Activated naive CD8-positive, alpha-beta T cell treated with anti-CD3 and anti-CD28 coated beads, Interleukin-2, amount 50 U/mL, for 24 hours (primary cell): ENCODE measurements at regions not wholly inside any gene's neighbourhood (a gene's known extent, or its start where the extent isn't known, plus 50 kb on each side); places are given as distances from the start of the nearest gene placed in this dataset.

ENCODE experiments used
- ATAC-seq: fragments of 150-1000 bp; cut with Tn5 transposase; one replicate; pipeline ENCODE4 v1.10.0; 2021
- DNase-seq: peaks from one replicate; pipeline ENCODE4 v3.0.0; 2021
- H3K27ac Mint-ChIP-seq: one replicate; pipeline ENCODE4 v1.8.0; 2021; ENCODE audit warnings: mild to moderate bottlenecking, mixed read lengths
- H3K27me3 Mint-ChIP-seq: one replicate; pipeline ENCODE4 v1.8.0; 2021; ENCODE audit warnings: mixed read lengths
- H3K36me3 Mint-ChIP-seq: one replicate; pipeline ENCODE4 v1.8.0; 2021; ENCODE audit warnings: low read depth, mixed read lengths
- H3K4me1 Mint-ChIP-seq: one replicate; pipeline ENCODE4 v1.8.0; 2021; ENCODE audit warnings: mixed read lengths
- H3K4me3 Mint-ChIP-seq: one replicate; pipeline ENCODE4 v1.8.0; 2021; ENCODE audit warnings: mild to moderate bottlenecking, moderate library complexity, mixed read lengths
- H3K9me3 Mint-ChIP-seq: one replicate; pipeline ENCODE4 v1.8.0; 2021; ENCODE audit warnings: mixed read lengths

DNA sequence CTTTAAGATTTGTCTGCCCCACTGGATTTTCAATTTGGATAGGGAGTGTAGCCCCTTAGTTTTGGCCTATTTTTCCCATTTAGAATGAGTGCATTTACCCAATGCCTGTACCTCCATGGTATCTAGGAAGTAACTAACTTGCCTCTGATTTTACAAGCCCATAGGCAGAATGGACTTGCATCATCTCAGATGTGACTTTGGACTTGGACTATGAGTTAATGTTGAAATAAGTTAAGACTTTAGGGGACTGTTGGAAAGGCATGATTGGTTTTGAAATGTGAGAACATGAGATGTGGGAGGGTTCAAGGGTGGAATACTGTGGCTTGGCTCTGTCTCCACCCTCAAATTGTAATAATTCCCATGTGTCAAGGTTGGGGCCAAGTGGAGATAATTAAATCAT lies 2480.2 kb downstream of the PCDH7 start:
- H3K4me1 Mint-ChIP-seq, result no peaks in the 10 kb centered on the region
- H3K9me3 Mint-ChIP-seq, result peaks cover 17% of the 10 kb centered on the region

DNA sequence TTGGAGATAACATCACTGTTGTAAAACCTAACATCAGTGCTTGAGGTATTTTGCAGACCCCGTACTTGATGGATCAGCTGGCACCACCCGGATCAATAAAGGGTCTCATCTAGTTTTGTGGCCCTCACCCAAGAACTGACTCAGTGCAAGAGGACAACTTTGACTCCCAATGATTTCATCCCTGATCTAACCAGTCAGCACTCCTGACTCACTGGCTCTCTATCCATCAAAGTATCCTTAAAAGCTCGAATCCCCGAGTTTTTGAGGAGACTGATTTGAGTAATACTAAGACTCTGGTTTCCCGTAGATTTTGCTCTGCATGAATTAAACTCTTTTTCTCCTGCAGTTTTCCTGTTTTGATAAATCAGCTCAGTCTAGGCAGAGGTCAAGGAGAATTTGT lies 2498.1 kb downstream of the PCDH7 start:
- ATAC-seq (no peak), DNase-seq (no peak)
- Mint-ChIP-seq H3K4me1 (no peaks in the 10 kb centered on the region), H3K27ac (no peak overlapping the region), H3K4me3 (no peak overlapping the region), H3K9me3 (peaks cover 16% of the 10 kb centered on the region), H3K27me3 (no peaks in the 10 kb centered on the region), H3K36me3 (no peaks in the 10 kb centered on the region)

More for the DNA sequence above, 2480.2 kb downstream of the PCDH7 start:
- no peak overlapping the region for H3K27ac Mint-ChIP-seq
- H3K36me3 Mint-ChIP-seq, result no peaks in the 10 kb centered on the region
- DNase-seq (no peak), ATAC-seq (no peak)
- no peaks in the 10 kb centered on the region for H3K27me3 Mint-ChIP-seq
- no peak overlapping the region for H3K4me3 Mint-ChIP-seq

DNA sequence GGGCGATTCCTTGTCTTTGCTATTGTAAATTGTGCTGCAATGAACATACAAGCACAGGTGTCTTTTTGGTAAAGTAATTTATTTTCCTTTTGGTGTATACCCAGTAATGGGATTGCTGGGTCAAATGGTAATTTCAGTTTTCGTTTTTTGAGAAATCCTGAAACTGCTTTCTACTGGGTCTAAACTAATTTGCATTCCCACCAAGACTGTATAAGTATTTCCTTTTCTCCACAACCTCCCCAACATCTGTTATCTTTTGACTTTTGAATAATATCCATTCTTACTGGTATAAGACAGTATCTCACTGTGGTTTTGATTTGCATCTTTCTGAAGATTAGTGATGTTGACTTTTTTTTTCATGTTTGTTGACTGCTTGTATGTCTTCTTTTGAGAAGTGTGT lies 2506.0 kb downstream of the PCDH7 start:
- H3K27ac Mint-ChIP-seq, result no peak overlapping the region
- H3K27me3 Mint-ChIP-seq, result no peaks in the 10 kb centered on the region
- no peaks in the 10 kb centered on the region for H3K4me1 Mint-ChIP-seq
- ATAC-seq (no peak), DNase-seq (no peak)
- no peaks in the 10 kb centered on the region for H3K36me3 Mint-ChIP-seq
- H3K9me3 Mint-ChIP-seq, result peaks cover 17% of the 10 kb centered on the region
- H3K4me3 Mint-ChIP-seq, result no peak overlapping the region

- H3K27ac Mint-ChIP-seq, result no peak overlapping the region
- H3K36me3 Mint-ChIP-seq, result no peaks in the 10 kb centered on the region
- no peak overlapping the region for H3K4me3 Mint-ChIP-seq
- no peak for ATAC-seq
- H3K9me3 Mint-ChIP-seq, result peaks cover 17% of the 10 kb centered on the region
- H3K27me3 Mint-ChIP-seq, result no peaks in the 10 kb centered on the region
- H3K4me1 Mint-ChIP-seq, result no peaks in the 10 kb centered on the region
- no peak for DNase-seq
Observed at GRCh38 chr4:33226783-33227182, 2506.6 kb downstream of the PCDH7 start.

GRCh38 chr4:33255094-33255493 lies 2534.9 kb downstream of the PCDH7 start:
- no peaks in the 10 kb centered on the region for H3K4me1 Mint-ChIP-seq
- H3K9me3 Mint-ChIP-seq, result peaks cover 4% of the 10 kb centered on the region
- ATAC-seq (no peak), DNase-seq (no peak)
- no peaks in the 10 kb centered on the region for H3K27me3 Mint-ChIP-seq
- H3K36me3 Mint-ChIP-seq, result no peaks in the 10 kb centered on the region
- H3K4me3 Mint-ChIP-seq, result no peak overlapping the region
- no peak overlapping the region for H3K27ac Mint-ChIP-seq

- ATAC-seq, result no peak
- H3K27ac Mint-ChIP-seq, result no peak overlapping the region
- no peaks in the 10 kb centered on the region for H3K4me1 Mint-ChIP-seq
- no peaks in the 10 kb centered on the region for H3K27me3 Mint-ChIP-seq
- DNase-seq, result no peak
- H3K4me3 Mint-ChIP-seq, result no peak overlapping the region
- H3K36me3 Mint-ChIP-seq, result no peaks in the 10 kb centered on the region
- peaks cover 5% of the 10 kb centered on the region for H3K9me3 Mint-ChIP-seq
Observed at GRCh38 chr4:33255507-33255906, 2535.3 kb downstream of the PCDH7 start.

DNA sequence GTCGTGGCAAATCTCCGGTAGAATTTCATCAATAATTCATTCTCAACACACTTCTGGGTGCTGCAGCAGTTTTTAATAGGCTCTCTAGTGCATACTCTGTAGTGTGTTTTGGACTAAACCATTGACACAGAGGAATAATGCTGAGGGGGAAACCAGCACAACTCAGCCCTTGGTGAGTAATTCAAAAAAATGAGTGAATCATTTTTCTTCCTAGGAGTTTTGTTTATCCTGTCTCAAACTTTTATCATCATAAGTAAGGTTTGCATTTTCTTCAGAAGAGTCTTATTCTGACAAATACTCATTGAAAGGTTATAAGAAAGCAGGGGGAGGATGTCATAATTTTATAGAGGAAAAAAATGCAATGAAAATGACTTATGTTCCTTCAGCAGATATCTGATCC lies 2542.7 kb downstream of the PCDH7 start:
- Mint-ChIP-seq H3K36me3 (no peaks in the 10 kb centered on the region), H3K9me3 (peaks cover 19% of the 10 kb centered on the region), H3K4me1 (no peaks in the 10 kb centered on the region), H3K27ac (no peak overlapping the region), H3K4me3 (no peak overlapping the region), H3K27me3 (no peaks in the 10 kb centered on the region)
- ATAC-seq (no peak), DNase-seq (no peak)

DNA sequence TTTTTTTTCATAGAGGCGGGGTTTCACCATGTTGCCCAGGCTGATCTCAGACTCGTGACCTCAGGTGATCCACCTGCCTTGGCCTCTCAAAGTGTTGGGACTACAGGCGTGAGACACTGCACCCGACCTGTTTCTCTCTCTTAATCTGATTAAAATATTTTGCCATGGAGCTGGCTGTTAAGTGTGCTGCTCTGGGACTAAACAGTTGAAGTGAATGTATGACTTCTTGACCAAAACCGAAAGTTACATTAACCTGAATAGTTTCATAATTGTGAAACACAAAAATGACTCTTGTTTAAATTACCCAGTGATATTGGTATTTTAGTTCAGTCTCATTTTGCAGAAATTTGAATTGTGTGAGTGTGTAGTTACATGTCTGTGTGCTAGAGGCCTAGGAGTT lies 2548.6 kb downstream of the PCDH7 start:
- Mint-ChIP-seq H3K27ac (no peak overlapping the region), H3K36me3 (no peaks in the 10 kb centered on the region), H3K4me1 (no peaks in the 10 kb centered on the region), H3K4me3 (no peak overlapping the region), H3K27me3 (no peaks in the 10 kb centered on the region), H3K9me3 (peaks cover 11% of the 10 kb centered on the region)
- no peak for DNase-seq
- ATAC-seq, result no peak

DNA sequence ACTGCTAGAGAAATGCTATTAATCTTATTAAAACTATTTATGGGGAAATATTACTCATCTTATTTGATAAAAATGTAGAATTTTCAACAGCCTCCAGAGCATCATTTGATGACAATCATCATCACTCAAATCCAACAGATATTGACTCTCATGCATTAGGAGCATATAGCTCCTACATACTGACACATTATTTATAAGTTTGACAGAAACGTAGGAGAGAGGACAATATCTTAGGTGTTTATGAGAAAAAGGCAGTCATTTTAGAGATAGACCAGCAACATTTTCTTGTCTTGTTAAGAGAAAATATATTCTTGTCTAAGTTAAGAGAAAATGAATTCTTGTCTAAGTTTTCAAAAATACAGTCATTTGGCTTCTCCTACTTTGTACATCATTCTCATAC lies 2550.2 kb downstream of the PCDH7 start:
- Mint-ChIP-seq H3K4me3 (no peak overlapping the region), H3K36me3 (no peaks in the 10 kb centered on the region), H3K4me1 (no peaks in the 10 kb centered on the region), H3K27ac (no peak overlapping the region), H3K9me3 (peaks cover 7% of the 10 kb centered on the region), H3K27me3 (no peaks in the 10 kb centered on the region)
- ATAC-seq (no peak), DNase-seq (no peak)

DNA sequence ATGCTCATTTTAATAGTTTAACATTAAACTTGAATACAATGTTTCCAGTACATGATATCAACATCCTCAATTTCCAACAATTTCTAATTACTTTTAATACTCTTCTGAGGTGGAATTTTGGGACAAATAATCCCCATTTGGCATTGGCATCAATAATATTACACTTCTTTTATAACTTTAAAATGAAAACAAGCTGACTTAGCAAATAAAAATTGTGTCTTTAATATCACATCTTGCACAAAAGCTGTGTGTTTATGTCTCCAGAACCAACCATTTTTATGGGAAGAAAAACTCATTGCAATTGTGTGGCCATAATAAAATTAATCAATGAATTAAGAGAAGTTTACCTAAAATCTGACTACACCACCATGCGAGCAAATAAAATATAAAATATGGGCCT lies 2552.6 kb downstream of the PCDH7 start:
- ATAC-seq (no peak), DNase-seq (no peak)
- no peaks in the 10 kb centered on the region for H3K36me3 Mint-ChIP-seq
- H3K9me3 Mint-ChIP-seq, result peaks cover 7% of the 10 kb centered on the region
- H3K4me1 Mint-ChIP-seq, result no peaks in the 10 kb centered on the region
- H3K4me3 Mint-ChIP-seq, result no peak overlapping the region
- H3K27me3 Mint-ChIP-seq, result no peaks in the 10 kb centered on the region
- no peak overlapping the region for H3K27ac Mint-ChIP-seq

DNA sequence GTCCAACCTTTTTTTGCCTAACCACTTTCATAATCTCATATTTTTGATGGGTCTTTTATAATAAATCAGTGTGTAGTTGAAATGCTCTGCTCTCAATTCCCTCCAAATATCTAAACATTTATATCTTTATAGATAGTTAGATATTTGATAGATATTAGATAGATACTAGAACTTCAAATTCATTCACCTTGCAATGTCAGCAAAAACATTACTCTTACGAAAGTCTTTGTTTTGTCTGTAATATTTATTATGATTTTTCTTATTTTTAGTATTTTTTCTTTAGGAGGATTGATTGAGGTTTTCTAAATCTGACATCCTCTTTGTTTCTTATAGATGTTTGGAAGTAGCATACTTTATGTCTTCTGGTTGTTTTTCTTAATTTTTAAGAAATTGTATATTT lies 2563.6 kb downstream of the PCDH7 start:
- DNase-seq, result no peak
- Mint-ChIP-seq H3K4me3 (no peak overlapping the region), H3K9me3 (peaks cover 16% of the 10 kb centered on the region)

GRCh38 chr4:33296876-33297455 lies 2576.8 kb downstream of the PCDH7 start:
- H3K4me1 Mint-ChIP-seq, result no peaks in the 10 kb centered on the region
- no peaks in the 10 kb centered on the region for H3K36me3 Mint-ChIP-seq
- peaks cover 18% of the 10 kb centered on the region for H3K9me3 Mint-ChIP-seq
- no peak for ATAC-seq
- DNase-seq, result no peak
- H3K4me3 Mint-ChIP-seq, result no peak overlapping the region
- no peak overlapping the region for H3K27ac Mint-ChIP-seq
- H3K27me3 Mint-ChIP-seq, result no peaks in the 10 kb centered on the region

More for the DNA sequence above, 2563.6 kb downstream of the PCDH7 start:
- Mint-ChIP-seq H3K36me3 (no peaks in the 10 kb centered on the region), H3K27me3 (no peaks in the 10 kb centered on the region), H3K4me1 (no peaks in the 10 kb centered on the region), H3K27ac (no peak overlapping the region)
- no peak for ATAC-seq

DNA sequence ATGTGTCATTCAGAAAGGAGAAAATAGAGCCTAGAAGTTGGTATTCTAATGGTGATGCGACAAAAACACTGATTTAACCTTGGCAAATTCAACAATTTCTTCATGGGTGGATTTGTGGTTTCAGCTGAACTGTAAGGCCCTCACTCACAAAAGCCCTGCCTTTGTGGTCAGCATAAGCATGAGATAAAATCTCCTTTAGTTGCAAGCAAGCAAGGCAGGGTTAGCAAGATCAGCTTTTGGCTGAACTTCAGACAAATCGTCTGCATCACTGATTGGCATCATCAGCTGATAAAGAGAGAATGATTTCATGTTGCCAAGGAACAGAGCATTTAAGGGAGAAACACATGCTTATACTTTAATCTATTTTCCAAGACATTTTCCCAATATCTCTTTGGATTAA lies 2582.2 kb downstream of the PCDH7 start:
- Mint-ChIP-seq H3K9me3 (peaks cover 24% of the 10 kb centered on the region), H3K27me3 (no peaks in the 10 kb centered on the region), H3K4me1 (no peaks in the 10 kb centered on the region), H3K27ac (no peak overlapping the region), H3K36me3 (no peaks in the 10 kb centered on the region), H3K4me3 (no peak overlapping the region)
- ATAC-seq, result no peak
- DNase-seq, result no peak

GRCh38 chr4:33306131-33306530 lies 2586.0 kb downstream of the PCDH7 start:
- H3K4me3 Mint-ChIP-seq, result no peak overlapping the region
- no peaks in the 10 kb centered on the region for H3K36me3 Mint-ChIP-seq
- no peaks in the 10 kb centered on the region for H3K27me3 Mint-ChIP-seq
- no peak overlapping the region for H3K27ac Mint-ChIP-seq
- DNase-seq, result no peak
- H3K9me3 Mint-ChIP-seq, result peaks cover 12% of the 10 kb centered on the region
- ATAC-seq, result no peak
- no peaks in the 10 kb centered on the region for H3K4me1 Mint-ChIP-seq

- Mint-ChIP-seq H3K27ac (no peak overlapping the region), H3K4me3 (no peak overlapping the region), H3K27me3 (no peaks in the 10 kb centered on the region), H3K36me3 (no peaks in the 10 kb centered on the region), H3K9me3 (peaks cover 10% of the 10 kb centered on the region), H3K4me1 (no peaks in the 10 kb centered on the region)
- ATAC-seq (no peak), DNase-seq (no peak)
Observed at GRCh38 chr4:33316033-33316432, 2595.9 kb downstream of the PCDH7 start.

- Mint-ChIP-seq H3K4me1 (no peaks in the 10 kb centered on the region), H3K27ac (no peak overlapping the region)
- DNase-seq, result no peak
Observed at GRCh38 chr4:33316578-33316977, 2596.4 kb downstream of the PCDH7 start.

More at GRCh38 chr4:33316578-33316977, 2596.4 kb downstream of the PCDH7 start:
- no peaks in the 10 kb centered on the region for H3K27me3 Mint-ChIP-seq
- no peak overlapping the region for H3K4me3 Mint-ChIP-seq
- H3K36me3 Mint-ChIP-seq, result no peaks in the 10 kb centered on the region
- peaks cover 6% of the 10 kb centered on the region for H3K9me3 Mint-ChIP-seq
- no peak for ATAC-seq
